CD4-positive, alpha-beta T cell (primary cell): ENCODE measurements at regions not wholly inside any gene's neighbourhood (a gene's known extent, or its start where the extent isn't known, plus 50 kb on each side); places are given as distances from the start of the nearest gene placed in this dataset.

ENCODE experiments used
- ATAC-seq: fragments of 200-7000 bp; cut with Tn5 transposase; one replicate; pipeline ENCODE4 v1.10.0; 2022; ENCODE audit warnings: mild to moderate bottlenecking; ENCODE audit not compliant: poor library complexity
- CTCF ChIA-PET: fragments of 350-600 bp; sonication (Branson Sonifier 250); formaldehyde crosslinking; loops from one replicate; lab custom pipeline; 2021; ENCODE audit warnings: antibody characterized with exemption, inconsistent platforms; lab: Charles Lee
- POLR2A ChIA-PET: fragments of 350-600 bp; sonication (Branson Sonifier 250); formaldehyde crosslinking; loops from one replicate; lab custom pipeline; 2021; ENCODE audit warnings: antibody characterized with exemption, inconsistent platforms; lab: Charles Lee
- DNase-seq, 14 experiments: peaks; one replicate each; pipeline ENCODE4 v3.0.0-alpha.2; 2013 to 2020; ENCODE audit warnings: mixed read lengths in 2 of 14
- H3K27ac ChIP-seq, 2 donors: one replicate each; pipeline versions ENCODE4 v1.5.1 to v1.7.0; 2013; ENCODE audit warnings: low read length in 2 of 2, low read depth in 1 of 2, mild to moderate bottlenecking in 1 of 2
- H3K27me3 ChIP-seq, 2 experiments: 1 replicate in 1 of 2; 2 replicates in 1 of 2; pipeline versions ENCODE4 v1.6.1 to v1.7.0; 2013; ENCODE audit warnings: low read length in 2 of 2, control low read depth in 1 of 2, mild to moderate bottlenecking in 1 of 2, moderate library complexity in 1 of 2; ENCODE audit not compliant: insufficient read depth in 2 of 2, control insufficient read depth in 1 of 2
- H3K36me3 ChIP-seq: one replicate; pipeline ENCODE4 v1.6.1; 2013; ENCODE audit warnings: low read length, control low read depth; ENCODE audit not compliant: insufficient read depth
- H3K4me1 ChIP-seq: one replicate; pipeline ENCODE4 v1.6.1; 2013; ENCODE audit warnings: low read length, control low read depth; ENCODE audit not compliant: insufficient read depth
- H3K4me3 ChIP-seq: one replicate; pipeline ENCODE4 v1.5.1; 2013; ENCODE audit warnings: mild to moderate bottlenecking, low read length, moderate library complexity
- H3K9me3 ChIP-seq, 2 experiments: 1 replicate in 1 of 2; 2 replicates in 1 of 2; pipeline versions ENCODE4 v1.6.1 to v1.7.0; 2013; ENCODE audit warnings: low read length in 2 of 2, mild to moderate bottlenecking in 2 of 2, control low read depth in 1 of 2, moderate library complexity in 1 of 2; ENCODE audit not compliant: control insufficient read depth in 1 of 2, insufficient read depth in 1 of 2
- H3K27ac Mint-ChIP-seq: one replicate; pipeline ENCODE4 v1.8.0; 2020; ENCODE audit warnings: mixed read lengths
- H3K27me3 Mint-ChIP-seq: one replicate; pipeline ENCODE4 v1.8.0; 2021; ENCODE audit warnings: mixed read lengths
- H3K36me3 Mint-ChIP-seq: one replicate; pipeline ENCODE4 v1.8.0; 2021; ENCODE audit warnings: low read depth, mixed read lengths
- H3K4me1 Mint-ChIP-seq: one replicate; pipeline ENCODE4 v1.8.0; 2021; ENCODE audit warnings: low read depth, mixed read lengths
- H3K4me3 Mint-ChIP-seq: one replicate; pipeline ENCODE4 v1.8.0; 2020; ENCODE audit warnings: mild to moderate bottlenecking, mixed read lengths
- H3K9me3 Mint-ChIP-seq: one replicate; pipeline ENCODE4 v1.8.0; 2020; ENCODE audit warnings: mixed read lengths
- CTCF ChIP-seq: fragments of 200-600 bp; IDR thresholded peaks from one replicate; pipeline ENCODE4 v1.8.0; 2022; ENCODE audit warnings: antibody characterized with exemption, mild to moderate bottlenecking
- intact Hi-C, 2 experiments: fragments of 100-400 bp; cut with DNase I in 1 of 2; cut with micrococcal nuclease in 1 of 2; formaldehyde crosslinking; loops; one replicate each; pipeline versions ENCODE4 v1.15.1 to v1.9.0; 2023 to 2025; cut with DNase I, micrococcal nuclease

GRCh38 chr18:26700728-26701127 is 152.4 kb upstream of the KCTD1 start:
- POLR2A ChIA-PET: no interaction called here
- intact Hi-C loops: no loop called here
- ATAC-seq: no peak
- no peak for DNase-seq
- Histone ChIP-seq H3K27me3 (no peaks in the 10 kb centered on the region), H3K4me3 (no peak overlapping the region), H3K4me1 (no peaks in the 10 kb centered on the region), H3K27ac (no peak overlapping the region), H3K36me3 (no peaks in the 10 kb centered on the region), H3K9me3 (no peaks in the 10 kb centered on the region)
- H3K4me1 Mint-ChIP-seq: no peaks in the 10 kb centered on the region
- H3K9me3 Mint-ChIP-seq: no peaks in the 10 kb centered on the region
- H3K27me3 Mint-ChIP-seq: no peaks in the 10 kb centered on the region
- no peak overlapping the region for H3K4me3 Mint-ChIP-seq
- CTCF ChIA-PET: no interaction called here
- no peak for TF ChIP-seq CTCF
- H3K27ac Mint-ChIP-seq: no peak overlapping the region
- H3K36me3 Mint-ChIP-seq: no peaks in the 10 kb centered on the region

GRCh38 chr18:26700201-26700600 is 151.8 kb upstream of the KCTD1 start:
- Mint-ChIP-seq H3K4me1 (no peaks in the 10 kb centered on the region), H3K36me3 (no peaks in the 10 kb centered on the region), H3K27ac (no peak overlapping the region), H3K9me3 (no peaks in the 10 kb centered on the region), H3K27me3 (no peaks in the 10 kb centered on the region), H3K4me3 (no peak overlapping the region)
- DNase-seq (no peak), ATAC-seq (no peak)
- Histone ChIP-seq H3K27me3 (peaks cover 0 to 4% of the 10 kb centered on the region in 2 experiments), H3K9me3 (no peaks in the 10 kb centered on the region), H3K4me1 (no peaks in the 10 kb centered on the region), H3K27ac (no peak overlapping the region), H3K4me3 (no peak overlapping the region), H3K36me3 (no peaks in the 10 kb centered on the region)
- no peak for TF ChIP-seq CTCF
- intact Hi-C loops: no loop called here
- CTCF ChIA-PET: no interaction called here
- POLR2A ChIA-PET: no interaction called here

GRCh38 chr18:26697186-26697884 is 149.0 kb upstream of the KCTD1 start:
- Histone ChIP-seq H3K4me1 (no peaks in the 10 kb centered on the region), H3K27ac (no peak overlapping the region), H3K4me3 (no peak overlapping the region), H3K36me3 (no peaks in the 10 kb centered on the region), H3K9me3 (no peaks in the 10 kb centered on the region), H3K27me3 (peaks cover 0 to 5% of the 10 kb centered on the region in 2 experiments)
- peaks cover 3% of the 10 kb centered on the region for H3K9me3 Mint-ChIP-seq
- DNase-seq: no peak
- ChIA-PET CTCF (no interaction called here), POLR2A (no interaction called here)
- TF ChIP-seq CTCF: no peak
- no peak overlapping the region for H3K27ac Mint-ChIP-seq
- ATAC-seq: no peak
- no peaks in the 10 kb centered on the region for H3K27me3 Mint-ChIP-seq
- intact Hi-C loops: no loop called here
- no peaks in the 10 kb centered on the region for H3K36me3 Mint-ChIP-seq
- no peak overlapping the region for H3K4me3 Mint-ChIP-seq
- H3K4me1 Mint-ChIP-seq: no peaks in the 10 kb centered on the region
